ENCODE measurements at regions not wholly inside any gene's neighbourhood (a gene's known extent, or its start where the extent isn't known, plus 50 kb on each side); places are given as distances from the start of the nearest gene placed in this dataset.

GRCh38 chr1:187715483-187715882, 886.7 kb downstream of the PLA2G4A start:
- DNase-seq: no peak
- TF ChIP-seq CTCF (IDR thresholded peaks at IDR 0.05) (no peak), POLR2A (IDR thresholded peaks at IDR 0.05) (no peak)
- no peaks in the 10 kb centered on the region for H3K9me3 ChIP-seq
- H3K27ac ChIP-seq: no peak overlapping the region
- no peaks in the 10 kb centered on the region for H3K4me1 ChIP-seq
- no peak overlapping the region for H3K4me3 ChIP-seq (replicated peaks in 1 of 3)
- no peaks in the 10 kb centered on the region for H3K36me3 ChIP-seq
- intact Hi-C loops (cut with DNase I): no loop called here
- H3K27me3 ChIP-seq: no peaks in the 10 kb centered on the region

- 75% methylated on average over 1 of the region's 1 CpG for WGBS, 2 donors
- no peaks in the 10 kb centered on the region for H3K36me3 ChIP-seq
- no peaks in the 10 kb centered on the region for H3K9me3 ChIP-seq
- H3K27ac ChIP-seq: no peak overlapping the region
- no peak overlapping the region for H3K4me3 ChIP-seq (replicated peaks in 1 of 3)
- no peak for DNase-seq
- no peaks in the 10 kb centered on the region for H3K4me1 ChIP-seq
- no peaks in the 10 kb centered on the region for H3K27me3 ChIP-seq
- intact Hi-C loops (cut with DNase I): no loop called here
- TF ChIP-seq POLR2A (IDR thresholded peaks at IDR 0.05) (no peak), CTCF (IDR thresholded peaks at IDR 0.05) (no peak)
Observed at GRCh38 chr1:187716160-187716559, 887.4 kb downstream of the PLA2G4A start.

- no peak overlapping the region for H3K4me3 ChIP-seq (replicated peaks in 1 of 3)
- WGBS, 2 donors: 69 to 72% methylated on average over 3 of the region's 3 CpGs
- DNase-seq: no peak
- no peak for TF ChIP-seq CTCF (IDR thresholded peaks at IDR 0.05)
- no peak for TF ChIP-seq POLR2A (IDR thresholded peaks at IDR 0.05)
- H3K36me3 ChIP-seq: no peaks in the 10 kb centered on the region
- H3K4me1 ChIP-seq: no peaks in the 10 kb centered on the region
- intact Hi-C loops (cut with DNase I): no loop called here
- H3K9me3 ChIP-seq: no peaks in the 10 kb centered on the region
- no peak overlapping the region for H3K27ac ChIP-seq
- H3K27me3 ChIP-seq: no peaks in the 10 kb centered on the region
Observed at GRCh38 chr1:187718527-187718926, 889.8 kb downstream of the PLA2G4A start.

GRCh38 chr1:187721216-187721615, 892.5 kb downstream of the PLA2G4A start:
- intact Hi-C loops (cut with DNase I): no loop called here
- no peak overlapping the region for H3K27ac ChIP-seq
- no peaks in the 10 kb centered on the region for H3K36me3 ChIP-seq
- no peaks in the 10 kb centered on the region for H3K27me3 ChIP-seq
- no peak for DNase-seq
- H3K4me3 ChIP-seq (replicated peaks in 1 of 3): no peak overlapping the region
- no peak for TF ChIP-seq POLR2A (IDR thresholded peaks at IDR 0.05)
- TF ChIP-seq CTCF (IDR thresholded peaks at IDR 0.05): no peak
- H3K4me1 ChIP-seq: no peaks in the 10 kb centered on the region
- H3K9me3 ChIP-seq: no peaks in the 10 kb centered on the region

GRCh38 chr1:187725216-187725615, 896.5 kb downstream of the PLA2G4A start:
- Histone ChIP-seq H3K4me3 (replicated peaks in 1 of 3) (no peak overlapping the region), H3K4me1 (no peaks in the 10 kb centered on the region), H3K27me3 (no peaks in the 10 kb centered on the region), H3K27ac (no peak overlapping the region), H3K36me3 (no peaks in the 10 kb centered on the region), H3K9me3 (no peaks in the 10 kb centered on the region)
- 85 to 88% methylated on average over 2 of the region's 2 CpGs for WGBS, 2 donors
- TF ChIP-seq POLR2A (IDR thresholded peaks at IDR 0.05) (no peak), CTCF (IDR thresholded peaks at IDR 0.05) (no peak)
- no peak for DNase-seq
- intact Hi-C loops (cut with DNase I): no loop called here
